ENCODE measurements at regions not wholly inside any gene's neighbourhood (a gene's known extent, or its start where the extent isn't known, plus 50 kb on each side); places are given as distances from the start of the nearest gene placed in this dataset.
"Not testable (repeated sequence)": the region's sequence is repeated elsewhere in the genome, so short reads cannot be mapped to it uniquely, and the experiment has no call there.

GRCh38 chr12:116327992-116328391, 50.5 kb upstream of the MED13L start:
- not testable (repeated sequence) for H3K4me3 Mint-ChIP-seq (ENCODE audit: unreplicated experiment); H3K27me3 Mint-ChIP-seq (ENCODE audit: low read depth); H3K27ac Mint-ChIP-seq (ENCODE audit: unreplicated experiment); H3K4me1 Mint-ChIP-seq (ENCODE audit: low read depth); H3K9me3 Mint-ChIP-seq (ENCODE audit: low read depth); DNase-seq (ENCODE audit: low spot score); H3K36me3 Mint-ChIP-seq (ENCODE audit: low read depth)

- no peaks in the 10 kb centered on the region for H3K27me3 Mint-ChIP-seq (ENCODE audit: low read depth)
- TF ChIP-seq CTCF (IDR thresholded peaks at IDR 0.05) = no peak
- H3K36me3 Mint-ChIP-seq (ENCODE audit: low read depth) = peaks cover 2% of the 10 kb centered on the region
- peaks cover 10% of the 10 kb centered on the region for H3K9me3 Mint-ChIP-seq (ENCODE audit: low read depth)
- no peak overlapping the region for H3K4me3 Mint-ChIP-seq (ENCODE audit: unreplicated experiment)
- no peak overlapping the region for H3K27ac Mint-ChIP-seq (ENCODE audit: unreplicated experiment)
- no peak for DNase-seq (ENCODE audit: low spot score)
- no peaks in the 10 kb centered on the region for H3K4me1 Mint-ChIP-seq (ENCODE audit: low read depth)
Observed at GRCh38 chr12:116331876-116332275, 54.4 kb upstream of the MED13L start.

GRCh38 chr12:116332705-116333380, 55.4 kb upstream of the MED13L start:
- no peak for DNase-seq (ENCODE audit: low spot score)
- H3K27me3 Mint-ChIP-seq (ENCODE audit: low read depth) = no peaks in the 10 kb centered on the region
- H3K4me3 Mint-ChIP-seq (ENCODE audit: unreplicated experiment) = no peak overlapping the region
- no peaks in the 10 kb centered on the region for H3K4me1 Mint-ChIP-seq (ENCODE audit: low read depth)
- no peaks in the 10 kb centered on the region for H3K36me3 Mint-ChIP-seq (ENCODE audit: low read depth)
- no peak for TF ChIP-seq CTCF (IDR thresholded peaks at IDR 0.05)
- H3K27ac Mint-ChIP-seq (ENCODE audit: unreplicated experiment) = no peak overlapping the region
- peaks cover 6% of the 10 kb centered on the region for H3K9me3 Mint-ChIP-seq (ENCODE audit: low read depth)

GRCh38 chr12:116333402-116333801, 55.9 kb upstream of the MED13L start:
- no peaks in the 10 kb centered on the region for H3K36me3 Mint-ChIP-seq (ENCODE audit: low read depth)
- DNase-seq (ENCODE audit: low spot score) = no peak
- no peaks in the 10 kb centered on the region for H3K4me1 Mint-ChIP-seq (ENCODE audit: low read depth)
- no peaks in the 10 kb centered on the region for H3K27me3 Mint-ChIP-seq (ENCODE audit: low read depth)
- peaks cover 2% of the 10 kb centered on the region for H3K9me3 Mint-ChIP-seq (ENCODE audit: low read depth)
- no peak overlapping the region for H3K27ac Mint-ChIP-seq (ENCODE audit: unreplicated experiment)
- no peak overlapping the region for H3K4me3 Mint-ChIP-seq (ENCODE audit: unreplicated experiment)
- TF ChIP-seq CTCF (IDR thresholded peaks at IDR 0.05) = no peak

- no peaks in the 10 kb centered on the region for H3K36me3 Mint-ChIP-seq (ENCODE audit: low read depth)
- no peak for DNase-seq (ENCODE audit: low spot score)
- H3K27ac Mint-ChIP-seq (ENCODE audit: unreplicated experiment) = no peak overlapping the region
- no peak overlapping the region for H3K4me3 Mint-ChIP-seq (ENCODE audit: unreplicated experiment)
- no peak for TF ChIP-seq CTCF (IDR thresholded peaks at IDR 0.05)
- peaks cover 7% of the 10 kb centered on the region for H3K4me1 Mint-ChIP-seq (ENCODE audit: low read depth)
- H3K9me3 Mint-ChIP-seq (ENCODE audit: low read depth) = no peaks in the 10 kb centered on the region
- H3K27me3 Mint-ChIP-seq (ENCODE audit: low read depth) = no peaks in the 10 kb centered on the region
Observed at GRCh38 chr12:116336542-116337065, 59.1 kb upstream of the MED13L start.

GRCh38 chr12:116337312-116337711, 59.8 kb upstream of the MED13L start:
- no peaks in the 10 kb centered on the region for H3K27me3 Mint-ChIP-seq (ENCODE audit: low read depth)
- no peaks in the 10 kb centered on the region for H3K36me3 Mint-ChIP-seq (ENCODE audit: low read depth)
- DNase-seq (ENCODE audit: low spot score) = no peak
- TF ChIP-seq CTCF (IDR thresholded peaks at IDR 0.05) = no peak
- H3K4me1 Mint-ChIP-seq (ENCODE audit: low read depth) = peaks cover 7% of the 10 kb centered on the region
- no peak overlapping the region for H3K27ac Mint-ChIP-seq (ENCODE audit: unreplicated experiment)
- H3K4me3 Mint-ChIP-seq (ENCODE audit: unreplicated experiment) = no peak overlapping the region
- H3K9me3 Mint-ChIP-seq (ENCODE audit: low read depth) = peaks cover 5% of the 10 kb centered on the region

Measured in chondrocyte (in vitro differentiated cells).